ENCODE measurements at regions not wholly inside any gene's neighbourhood (a gene's known extent, or its start where the extent isn't known, plus 50 kb on each side); places are given as distances from the start of the nearest gene placed in this dataset.

GRCh38 chr16:79466111-79466510 is 134.4 kb downstream of the MAF start:
- Histone ChIP-seq H3K4me1 (no peaks in the 10 kb centered on the region), H3K9ac (no peak overlapping the region), H3K36me3 (ENCODE audit: control insufficient read depth, insufficient read depth, low read length) (no peaks in the 10 kb centered on the region), H3K9me3 (ENCODE audit: control insufficient read depth, low read length) (no peaks in the 10 kb centered on the region), H3K79me2 (no peaks in the 10 kb centered on the region), H3K27me3 (ENCODE audit: control insufficient read depth, insufficient read depth, low read length) (no peaks in the 10 kb centered on the region), H3K4me3 (ENCODE audit: low read depth, low read length) (no peak overlapping the region), H3K4me2 (ENCODE audit: low read length) (no peak overlapping the region), H2AFZ (no peak overlapping the region), H3K27ac (no peak overlapping the region)
- no peak for TF ChIP-seq CTCF (IDR thresholded peaks at IDR 0.05)

DNA sequence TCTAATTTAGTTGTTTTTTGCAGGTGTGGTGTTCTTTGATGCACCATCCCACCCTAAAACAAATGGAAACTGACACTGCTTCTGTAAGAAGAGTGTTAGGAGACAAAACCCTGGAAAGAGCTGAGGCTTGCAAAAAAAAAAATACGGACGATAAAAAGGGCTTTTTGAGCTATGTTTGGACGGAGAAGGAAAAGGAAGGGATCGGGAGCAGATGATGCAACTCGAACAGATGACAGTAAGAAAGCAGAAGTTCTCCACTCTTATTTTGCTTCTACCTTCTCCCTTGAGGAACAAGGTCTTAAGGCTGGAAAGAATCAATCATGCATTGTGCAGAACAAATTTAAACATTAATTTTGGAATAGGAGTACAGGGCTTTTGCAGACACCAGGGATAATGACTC is 136.7 kb downstream of the MAF start:
- Histone ChIP-seq H3K4me2 (ENCODE audit: low read length) (no peak overlapping the region), H3K27me3 (ENCODE audit: control insufficient read depth, insufficient read depth, low read length) (no peaks in the 10 kb centered on the region), H3K79me2 (no peaks in the 10 kb centered on the region), H3K4me3 (ENCODE audit: low read depth, low read length) (no peak overlapping the region), H3K36me3 (ENCODE audit: control insufficient read depth, insufficient read depth, low read length) (no peaks in the 10 kb centered on the region), H3K27ac (no peak overlapping the region), H3K9ac (no peak overlapping the region), H3K9me3 (ENCODE audit: control insufficient read depth, low read length) (no peaks in the 10 kb centered on the region), H2AFZ (no peak overlapping the region), H3K4me1 (no peaks in the 10 kb centered on the region)
- no peak for TF ChIP-seq CTCF (IDR thresholded peaks at IDR 0.05)

DNA sequence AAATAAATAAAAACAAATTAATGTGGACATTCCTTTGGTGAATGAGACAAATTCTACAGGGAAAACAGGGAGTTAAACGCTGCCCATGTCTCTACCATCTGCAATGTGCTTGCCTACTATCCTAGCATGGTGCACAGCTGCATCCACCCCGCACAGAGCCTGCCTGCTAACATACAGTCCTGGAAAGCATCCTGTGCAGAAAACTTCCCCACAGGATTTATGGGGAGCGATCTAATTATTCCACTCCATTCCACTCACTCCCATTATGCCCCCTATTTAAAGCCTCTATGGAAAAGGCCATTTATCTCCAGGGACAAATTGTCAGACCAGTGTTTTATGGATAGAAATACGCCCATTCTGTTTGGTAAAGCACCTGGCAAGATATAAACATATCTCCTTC is 144.5 kb downstream of the MAF start:
- Histone ChIP-seq H2AFZ (no peak overlapping the region), H3K9ac (no peak overlapping the region), H3K4me1 (no peaks in the 10 kb centered on the region), H3K27me3 (ENCODE audit: control insufficient read depth, insufficient read depth, low read length) (no peaks in the 10 kb centered on the region), H3K27ac (no peak overlapping the region), H3K9me3 (ENCODE audit: control insufficient read depth, low read length) (no peaks in the 10 kb centered on the region), H3K4me2 (ENCODE audit: low read length) (no peak overlapping the region), H3K79me2 (no peaks in the 10 kb centered on the region), H3K36me3 (ENCODE audit: control insufficient read depth, insufficient read depth, low read length) (no peaks in the 10 kb centered on the region), H3K4me3 (ENCODE audit: low read depth, low read length) (no peak overlapping the region)
- TF ChIP-seq CTCF (IDR thresholded peaks at IDR 0.05), result no peak

- no peak overlapping the region for H3K9ac ChIP-seq
- no peaks in the 10 kb centered on the region for H3K4me1 ChIP-seq
- no peak overlapping the region for H3K4me2 ChIP-seq (ENCODE audit: low read length)
- no peak overlapping the region for H3K27ac ChIP-seq
- H3K27me3 ChIP-seq (ENCODE audit: control insufficient read depth, insufficient read depth, low read length), result no peaks in the 10 kb centered on the region
- no peak overlapping the region for H2AFZ ChIP-seq
- H3K79me2 ChIP-seq, result no peaks in the 10 kb centered on the region
- TF ChIP-seq CTCF (IDR thresholded peaks at IDR 0.05), result no peak
- H3K9me3 ChIP-seq (ENCODE audit: control insufficient read depth, low read length), result no peaks in the 10 kb centered on the region
- H3K4me3 ChIP-seq (ENCODE audit: low read depth, low read length), result no peak overlapping the region
- no peaks in the 10 kb centered on the region for H3K36me3 ChIP-seq (ENCODE audit: control insufficient read depth, insufficient read depth, low read length)
These were observed 147.9 kb downstream of the MAF start for GRCh38 chr16:79452671-79453070.

GRCh38 chr16:79451196-79451816 is 149.2 kb downstream of the MAF start:
- Histone ChIP-seq H3K4me3 (ENCODE audit: low read depth, low read length) (no peak overlapping the region), H3K27ac (no peak overlapping the region), H3K4me1 (peaks cover 2% of the 10 kb centered on the region), H3K27me3 (ENCODE audit: control insufficient read depth, insufficient read depth, low read length) (no peaks in the 10 kb centered on the region), H3K36me3 (ENCODE audit: control insufficient read depth, insufficient read depth, low read length) (no peaks in the 10 kb centered on the region), H3K4me2 (ENCODE audit: low read length) (no peak overlapping the region), H3K79me2 (no peaks in the 10 kb centered on the region), H3K9me3 (ENCODE audit: control insufficient read depth, low read length) (no peaks in the 10 kb centered on the region), H2AFZ (no peak overlapping the region), H3K9ac (no peak overlapping the region)
- no peak for TF ChIP-seq CTCF (IDR thresholded peaks at IDR 0.05)
